ENCODE measurements at regions not wholly inside any gene's neighbourhood (a gene's known extent, or its start where the extent isn't known, plus 50 kb on each side); places are given as distances from the start of the nearest gene placed in this dataset.

- TF ChIP-seq CTCF (conservative IDR thresholded peaks at IDR 0.05; ENCODE audit: low read depth): no peak
- DNase-seq (ENCODE audit: low spot score): no peak
- no peak overlapping the region for H3K27ac ChIP-seq
- ChIA-PET CTCF (interaction anchor here (0.5 kb wide), 1 partner anchor 16 kb away, joined by 3 read pairs; no protein-coding TSS in a partner anchor), POLR2A (ENCODE audit: low non-redundant PET) (no interaction called here)
These were observed 66.6 kb downstream of the ATXN3L start for GRCh38 chrX:13253223-13253622.

GRCh38 chrX:13252726-13253125 lies 67.1 kb downstream of the ATXN3L start:
- DNase-seq (ENCODE audit: low spot score): no peak
- ChIA-PET POLR2A (ENCODE audit: low non-redundant PET) (no interaction called here), CTCF (interaction anchor here (0.5 kb wide), 1 partner anchor 282 kb away, joined by 3 read pairs; no protein-coding TSS in a partner anchor)
- no peak for TF ChIP-seq CTCF (conservative IDR thresholded peaks at IDR 0.05; ENCODE audit: low read depth)
- H3K27ac ChIP-seq: no peak overlapping the region

- CTCF ChIA-PET: interaction anchor here (0.7 kb wide), 1 partner anchor 300 kb away, joined by 6 read pairs; no protein-coding TSS in a partner anchor
- no peak for DNase-seq (ENCODE audit: low spot score)
- no peak overlapping the region for H3K27ac ChIP-seq
- no peak for TF ChIP-seq CTCF (conservative IDR thresholded peaks at IDR 0.05; ENCODE audit: low read depth)
- POLR2A ChIA-PET (ENCODE audit: low non-redundant PET): no interaction called here
These were observed 68.8 kb downstream of the ATXN3L start for GRCh38 chrX:13250826-13251580.

- no peak for DNase-seq (ENCODE audit: low spot score)
- H3K27ac ChIP-seq: no peak overlapping the region
- POLR2A ChIA-PET (ENCODE audit: low non-redundant PET): no interaction called here
- CTCF ChIA-PET: no interaction called here
- no peak for TF ChIP-seq CTCF (conservative IDR thresholded peaks at IDR 0.05; ENCODE audit: low read depth)
These were observed 70.9 kb downstream of the ATXN3L start for GRCh38 chrX:13248867-13249486.

- H3K27ac ChIP-seq: no peak overlapping the region
- ChIA-PET POLR2A (ENCODE audit: low non-redundant PET) (no interaction called here), CTCF (no interaction called here)
- DNase-seq (ENCODE audit: low spot score): no peak
- TF ChIP-seq CTCF (conservative IDR thresholded peaks at IDR 0.05; ENCODE audit: low read depth): no peak
These were observed 80.6 kb downstream of the ATXN3L start for GRCh38 chrX:13239272-13239671.

GRCh38 chrX:13235930-13236329 lies 83.9 kb downstream of the ATXN3L start:
- no peak overlapping the region for H3K27ac ChIP-seq
- CTCF ChIA-PET: no interaction called here
- DNase-seq (ENCODE audit: low spot score): no peak
- POLR2A ChIA-PET (ENCODE audit: low non-redundant PET): no interaction called here
- no peak for TF ChIP-seq CTCF (conservative IDR thresholded peaks at IDR 0.05; ENCODE audit: low read depth)
